Type B pancreatic cell (in vitro differentiated cells): ENCODE measurements at regions not wholly inside any gene's neighbourhood (a gene's known extent, or its start where the extent isn't known, plus 50 kb on each side); places are given as distances from the start of the nearest gene placed in this dataset.
A peak's percentile ranks its signal among the peaks of the same experiment; 100 is the strongest.

ENCODE experiments used
- DNase-seq: peaks from one replicate; pipeline ENCODE4 v3.0.0; 2021; ENCODE audit warnings: mixed read lengths; ENCODE audit not compliant: unreplicated experiment; ENCODE audit errors: extremely low spot score
- H3K27ac Mint-ChIP-seq: 2 replicates; pipeline ENCODE4 v1.8.0; 2021; ENCODE audit warnings: mild to moderate bottlenecking, mixed read lengths
- H3K27me3 Mint-ChIP-seq: 2 replicates; pipeline ENCODE4 v1.8.0; 2021; ENCODE audit warnings: mixed read lengths
- H3K36me3 Mint-ChIP-seq: 2 replicates; pipeline ENCODE4 v1.8.0; 2021; ENCODE audit warnings: mixed read lengths
- H3K4me1 Mint-ChIP-seq: one replicate; pipeline ENCODE4 v1.8.0; 2021; ENCODE audit warnings: mixed read lengths; ENCODE audit not compliant: unreplicated experiment
- H3K4me3 Mint-ChIP-seq: 2 replicates; pipeline ENCODE4 v1.8.0; 2021; ENCODE audit warnings: mild to moderate bottlenecking, mixed read lengths
- H3K9me3 Mint-ChIP-seq: 2 replicates; pipeline ENCODE4 v1.8.0; 2021; ENCODE audit warnings: mixed read lengths
- CTCF ChIP-seq: fragments of 200-600 bp; sonication (generic); conservative IDR thresholded peaks from 2 replicates; pipeline ENCODE4 v1.5.0; 2021; ENCODE audit warnings: antibody characterized with exemption, mild to moderate bottlenecking

- Mint-ChIP-seq H3K27ac (no peak overlapping the region), H3K9me3 (no peaks in the 10 kb centered on the region), H3K4me3 (no peak overlapping the region), H3K4me1 (peaks cover 27% of the 10 kb centered on the region), H3K36me3 (no peaks in the 10 kb centered on the region), H3K27me3 (no peaks in the 10 kb centered on the region)
- DNase-seq, result peak; percentile 58
- TF ChIP-seq CTCF, result no peak
These were observed 226.4 kb upstream of the HS6ST1 start for GRCh38 chr2:128545085-128545484.

- H3K27ac Mint-ChIP-seq, result no peak overlapping the region
- no peaks in the 10 kb centered on the region for H3K27me3 Mint-ChIP-seq
- no peaks in the 10 kb centered on the region for H3K9me3 Mint-ChIP-seq
- peaks cover 34% of the 10 kb centered on the region for H3K4me1 Mint-ChIP-seq
- H3K36me3 Mint-ChIP-seq, result no peaks in the 10 kb centered on the region
- no peak overlapping the region for H3K4me3 Mint-ChIP-seq
- no peak for DNase-seq
- no peak for TF ChIP-seq CTCF
These were observed 227.2 kb upstream of the HS6ST1 start for GRCh38 chr2:128545829-128546228.

DNA sequence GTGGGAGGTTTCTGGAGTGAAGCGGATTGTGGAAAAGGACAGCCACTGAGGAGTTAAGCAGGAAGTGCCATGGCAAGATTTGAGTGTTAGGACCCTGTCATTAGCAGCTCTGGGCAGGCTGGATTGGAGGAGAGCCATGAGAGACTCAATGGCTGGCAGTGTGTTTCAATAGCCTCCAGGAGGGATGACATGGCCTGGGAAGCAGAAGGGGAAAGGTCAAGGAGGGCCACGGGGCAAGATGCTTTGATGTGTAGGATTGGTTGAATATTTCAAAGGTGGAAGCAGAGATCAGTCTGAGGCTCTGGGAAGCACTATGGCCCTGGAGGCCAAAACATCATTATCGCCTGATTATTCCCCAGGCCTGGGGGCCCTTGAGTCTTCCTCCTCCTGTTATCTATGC is 229.0 kb upstream of the HS6ST1 start:
- peak overlapping the region; percentile 30 for H3K4me3 Mint-ChIP-seq
- H3K36me3 Mint-ChIP-seq, result no peaks in the 10 kb centered on the region
- DNase-seq, result peak; percentile 56
- TF ChIP-seq CTCF, result no peak
- peaks cover 34% of the 10 kb centered on the region for H3K4me1 Mint-ChIP-seq
- no peak overlapping the region for H3K27ac Mint-ChIP-seq
- H3K27me3 Mint-ChIP-seq, result no peaks in the 10 kb centered on the region
- no peaks in the 10 kb centered on the region for H3K9me3 Mint-ChIP-seq

DNA sequence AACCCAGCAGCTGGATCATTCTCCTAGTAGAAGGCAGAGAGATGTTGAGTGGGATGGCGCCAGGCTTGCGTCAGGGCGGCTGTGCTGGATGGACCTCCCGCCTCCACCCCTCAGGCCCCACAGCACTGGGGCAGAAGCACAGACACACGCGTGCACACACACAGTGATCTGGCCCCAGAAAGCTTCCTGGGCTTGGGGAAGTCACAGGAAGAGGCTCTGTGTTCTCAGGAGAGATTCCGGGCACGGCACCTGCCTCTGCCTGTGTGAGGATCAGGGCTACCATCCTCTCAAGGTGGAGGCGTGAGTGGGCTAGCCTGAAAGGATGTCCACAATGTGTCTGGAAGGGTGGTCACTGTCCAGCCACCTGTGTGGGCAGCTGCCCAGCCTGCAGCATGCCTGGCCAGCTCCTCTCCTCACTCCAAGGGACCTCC is 229.8 kb upstream of the HS6ST1 start:
- no peaks in the 10 kb centered on the region for H3K36me3 Mint-ChIP-seq
- TF ChIP-seq CTCF, result no peak
- H3K27me3 Mint-ChIP-seq, result no peaks in the 10 kb centered on the region
- no peak overlapping the region for H3K27ac Mint-ChIP-seq
- H3K4me3 Mint-ChIP-seq, result no peak overlapping the region
- no peaks in the 10 kb centered on the region for H3K9me3 Mint-ChIP-seq
- peaks cover 31% of the 10 kb centered on the region for H3K4me1 Mint-ChIP-seq
- peak; percentile 47 for DNase-seq

GRCh38 chr2:128549094-128549493 is 230.4 kb upstream of the HS6ST1 start:
- H3K4me3 Mint-ChIP-seq, result no peak overlapping the region
- H3K27me3 Mint-ChIP-seq, result no peaks in the 10 kb centered on the region
- H3K9me3 Mint-ChIP-seq, result no peaks in the 10 kb centered on the region
- TF ChIP-seq CTCF, result no peak
- peaks cover 24% of the 10 kb centered on the region for H3K4me1 Mint-ChIP-seq
- H3K27ac Mint-ChIP-seq, result no peak overlapping the region
- H3K36me3 Mint-ChIP-seq, result no peaks in the 10 kb centered on the region
- peak; percentile 43 for DNase-seq
